GM21381 (cell line): ENCODE measurements at regions not wholly inside any gene's neighbourhood (a gene's known extent, or its start where the extent isn't known, plus 50 kb on each side); places are given as distances from the start of the nearest gene placed in this dataset.

ENCODE experiments used
- ATAC-seq: cut with Tn5 transposase; IDR thresholded peaks from one replicate; pipeline ENCODE4 v1.9.1; 2021; ENCODE audit warnings: mild to moderate bottlenecking, moderate library complexity; ENCODE audit not compliant: unreplicated experiment

DNA sequence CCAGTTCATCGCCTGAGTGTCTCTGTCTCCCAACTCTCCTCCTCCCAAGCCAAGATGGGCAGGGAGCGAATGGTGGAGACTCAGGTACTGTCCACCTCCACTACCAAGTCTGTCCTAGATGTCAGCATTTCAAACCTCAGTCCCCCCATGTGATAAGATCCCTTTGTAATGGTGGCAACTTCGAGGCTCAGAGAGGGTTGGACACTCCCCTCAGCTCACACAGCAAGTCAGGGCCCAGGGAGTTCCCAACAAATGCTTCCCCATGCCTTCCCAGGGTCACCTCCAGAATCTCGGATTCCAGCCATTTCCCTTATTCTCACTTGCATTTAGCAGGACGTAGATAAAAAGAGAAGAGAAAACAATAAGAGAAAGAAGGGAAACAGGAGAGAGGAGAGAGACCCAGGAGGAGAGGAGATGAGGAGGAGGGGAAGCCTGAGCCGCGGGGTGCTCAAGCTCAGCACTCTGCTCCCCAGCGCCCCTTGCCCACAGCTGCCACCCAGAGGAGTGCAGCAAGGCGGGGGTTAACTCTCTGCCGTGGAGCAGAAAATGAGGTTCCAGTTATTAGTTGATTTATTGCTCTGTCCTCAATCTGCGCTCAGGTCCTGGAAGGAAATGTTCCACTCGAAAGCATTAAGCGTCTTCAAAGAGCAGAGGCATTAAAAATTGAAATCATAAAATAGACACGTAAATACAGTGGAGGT, 84.1 kb upstream of the LINGO1 start:
- no peak for ATAC-seq

GRCh38 chr15:77715860-77716259, 83.1 kb upstream of the LINGO1 start:
- no peak for ATAC-seq

DNA sequence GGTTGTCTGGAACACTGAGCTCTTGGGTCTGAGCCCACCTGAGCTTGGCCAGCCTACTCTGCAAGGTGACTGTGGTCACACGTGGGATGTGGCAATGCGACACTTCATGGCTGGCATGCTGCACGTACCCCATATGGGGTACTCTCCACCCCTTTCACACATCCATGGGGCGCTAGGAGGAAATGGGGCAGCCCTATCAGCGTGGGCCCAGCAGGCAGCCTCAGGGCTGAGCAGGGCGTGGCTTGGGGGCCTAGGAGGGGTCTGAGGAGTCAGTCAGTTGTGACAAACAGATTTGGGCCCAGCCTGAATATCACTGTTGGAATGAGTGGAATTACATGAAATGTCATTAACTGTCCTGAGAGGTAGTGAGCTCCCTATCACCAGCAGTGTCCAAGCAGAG, 82.3 kb upstream of the LINGO1 start:
- no peak for ATAC-seq

- ATAC-seq: no peak
Measured at GRCh38 chr15:77714555-77714954, 81.8 kb upstream of the LINGO1 start.

GRCh38 chr15:77714023-77714422, 81.3 kb upstream of the LINGO1 start:
- no peak for ATAC-seq

- ATAC-seq: no peak
Measured at GRCh38 chr15:77713281-77713680, 80.6 kb upstream of the LINGO1 start.

DNA sequence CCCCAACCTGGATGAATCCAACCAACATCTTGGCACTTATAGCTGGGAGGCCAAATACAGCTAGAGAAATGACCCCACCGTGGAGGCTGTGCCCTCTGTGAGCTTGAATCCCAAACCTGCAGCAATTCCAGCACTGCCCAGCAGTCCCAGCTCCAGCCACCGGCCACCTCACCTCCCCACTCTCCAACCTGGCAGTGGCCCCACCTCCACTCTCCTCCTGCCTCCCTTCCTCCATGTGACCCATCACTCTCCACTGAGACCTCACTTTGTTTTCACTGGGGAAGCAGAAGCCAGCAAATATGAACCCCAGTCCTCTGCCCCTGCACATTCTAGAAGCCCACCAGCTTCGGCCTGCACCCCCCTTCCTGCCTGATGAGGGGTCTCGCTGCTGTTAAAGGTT, 79.7 kb upstream of the LINGO1 start:
- ATAC-seq: no peak

DNA sequence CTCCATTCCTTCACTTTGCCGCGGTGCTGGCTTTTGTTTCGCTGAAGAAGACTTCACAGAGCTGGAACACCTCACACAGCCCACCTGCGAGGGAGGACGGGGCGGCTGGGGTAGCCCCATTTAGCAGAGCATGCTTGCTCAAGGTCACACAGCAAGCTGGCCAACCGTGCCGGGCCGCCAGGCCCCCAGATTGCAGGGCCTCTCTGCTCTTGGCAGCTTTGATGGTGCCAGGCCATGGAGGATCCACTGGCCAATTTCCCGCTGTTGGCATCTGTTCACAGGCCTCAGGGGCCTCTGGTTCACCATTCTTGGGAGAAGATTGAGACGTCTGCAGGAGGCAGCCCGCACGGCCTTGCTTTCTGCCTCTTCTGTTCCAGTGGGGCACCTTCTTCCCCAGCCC, 77.9 kb upstream of the LINGO1 start:
- no peak for ATAC-seq

GRCh38 chr15:77710206-77710605, 77.5 kb upstream of the LINGO1 start:
- ATAC-seq: no peak

DNA sequence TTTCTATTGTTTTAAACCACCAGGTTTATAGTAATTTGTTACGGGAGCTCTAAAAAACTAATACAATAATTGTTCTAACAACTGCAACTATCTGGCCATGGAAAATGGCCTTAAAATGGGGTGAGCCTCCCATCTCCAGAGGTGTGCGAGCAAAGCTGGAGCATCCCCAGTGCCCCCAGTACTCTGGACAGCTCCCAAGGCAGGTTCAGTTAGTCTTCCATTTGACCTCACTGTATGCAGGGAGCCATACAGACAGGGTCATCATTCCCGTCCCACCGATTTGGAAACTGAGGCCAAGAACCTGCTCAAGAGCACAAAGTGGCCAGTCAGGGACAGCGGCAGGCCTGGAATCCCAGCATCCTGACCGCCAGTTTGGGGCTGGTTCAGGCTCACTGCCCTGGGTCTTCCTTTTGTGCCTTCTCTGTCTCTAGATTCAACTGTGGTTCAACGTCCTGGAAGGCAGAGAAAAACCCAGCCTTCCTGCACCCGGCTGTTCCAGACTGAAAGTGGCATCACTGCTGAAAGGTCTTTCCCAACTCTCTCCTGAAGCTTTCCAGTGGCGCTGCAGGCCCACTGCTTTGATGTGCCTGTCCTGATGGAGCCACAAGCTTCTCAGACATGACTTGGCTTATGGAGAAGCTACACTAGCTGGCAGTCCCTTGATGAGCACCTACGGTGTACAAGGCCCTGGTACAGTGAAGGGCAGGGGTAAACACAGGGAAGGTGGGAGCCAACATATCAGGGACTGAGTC, 76.6 kb upstream of the LINGO1 start:
- no peak for ATAC-seq

DNA sequence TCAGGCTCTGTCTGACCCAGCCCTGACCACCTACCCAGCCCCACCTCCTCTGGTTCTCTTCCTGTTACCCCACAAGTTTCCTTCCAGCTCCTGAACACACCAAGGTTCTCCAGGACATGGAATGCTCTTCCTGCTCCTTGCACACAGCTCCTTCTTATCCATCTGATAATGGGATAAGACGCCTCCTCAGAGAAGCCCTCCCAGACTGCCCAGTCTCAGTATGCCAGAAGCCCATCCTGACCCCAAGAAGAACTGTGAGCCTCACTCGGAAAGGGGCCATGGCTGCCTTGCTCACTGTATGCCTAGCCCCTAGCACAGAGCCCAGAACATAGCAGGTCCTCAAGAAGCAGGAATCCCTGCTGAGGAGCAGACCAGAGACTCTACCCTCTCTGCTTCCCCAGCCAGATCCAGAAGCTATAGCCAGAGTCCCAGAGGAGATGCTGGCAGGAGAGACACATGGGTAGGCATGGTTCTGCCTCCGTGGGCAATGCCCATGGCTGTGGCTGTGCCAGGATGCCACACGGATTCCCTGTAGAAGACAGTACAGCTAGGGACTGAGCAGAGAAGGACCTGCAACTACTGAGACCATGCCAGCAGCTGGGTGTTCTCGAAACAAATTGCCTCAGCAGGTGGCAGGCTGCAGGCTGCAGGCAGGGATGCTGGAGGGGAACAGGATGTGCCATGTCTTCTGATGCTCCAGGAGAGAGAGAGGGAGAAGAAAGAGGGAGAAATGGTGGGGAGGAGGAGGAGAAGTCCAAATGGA, 74.0 kb upstream of the LINGO1 start:
- no peak for ATAC-seq

DNA sequence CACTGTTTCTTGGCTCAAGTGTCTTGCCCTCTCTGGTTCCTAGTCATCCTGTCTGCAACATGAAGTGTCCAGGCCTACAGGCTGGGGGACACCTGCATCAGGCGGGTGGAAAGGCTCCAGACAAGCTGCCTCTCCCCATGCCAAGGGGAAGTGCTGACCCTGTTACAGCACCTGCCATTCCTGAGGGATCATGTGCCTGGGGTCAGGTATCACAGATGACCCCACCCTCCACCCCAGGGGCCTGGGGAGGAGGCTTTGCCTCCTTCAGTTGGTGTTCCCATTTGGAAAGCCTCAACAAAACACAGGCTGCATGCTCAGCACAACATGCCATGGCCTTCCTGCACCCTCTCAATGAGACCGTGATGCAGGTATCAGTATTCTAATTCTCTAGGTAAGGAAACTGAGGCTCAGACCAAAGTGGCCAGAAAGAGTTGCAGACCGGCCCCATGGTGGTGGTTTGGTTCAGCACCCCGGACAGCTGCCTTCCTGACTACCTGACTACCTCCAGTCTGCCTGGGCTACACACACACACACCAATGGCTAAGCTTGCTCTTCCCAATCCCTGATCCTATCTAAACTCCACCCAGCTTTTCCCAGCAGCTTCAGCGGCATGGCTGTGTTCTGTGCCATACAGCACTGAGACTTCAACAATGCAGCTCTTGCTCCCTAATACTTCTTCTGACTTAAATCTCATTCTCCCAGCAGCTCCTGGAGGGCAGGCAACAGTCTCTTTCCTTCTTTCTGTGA, 69.7 kb upstream of the LINGO1 start:
- ATAC-seq: no peak

DNA sequence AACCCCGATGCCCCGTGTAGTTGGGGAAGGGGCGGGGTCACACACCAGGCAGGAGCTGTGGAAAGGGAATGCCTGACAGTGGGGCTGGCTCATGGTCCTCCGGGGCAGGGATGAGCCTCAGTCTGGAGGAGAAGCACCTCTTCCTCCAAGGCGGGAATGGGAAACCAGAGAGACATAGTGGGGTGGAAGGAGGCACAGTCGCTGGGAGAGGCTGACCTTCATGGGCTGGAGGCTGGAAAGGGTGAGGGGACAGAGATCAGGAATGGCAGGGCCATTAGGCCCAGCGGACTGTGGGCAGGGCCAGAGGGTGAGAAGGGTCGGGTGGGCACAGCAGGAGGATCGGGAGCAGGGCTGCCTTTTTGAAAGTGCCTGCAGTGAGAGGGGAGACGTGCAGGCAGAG, 65.8 kb upstream of the LINGO1 start:
- no peak for ATAC-seq

DNA sequence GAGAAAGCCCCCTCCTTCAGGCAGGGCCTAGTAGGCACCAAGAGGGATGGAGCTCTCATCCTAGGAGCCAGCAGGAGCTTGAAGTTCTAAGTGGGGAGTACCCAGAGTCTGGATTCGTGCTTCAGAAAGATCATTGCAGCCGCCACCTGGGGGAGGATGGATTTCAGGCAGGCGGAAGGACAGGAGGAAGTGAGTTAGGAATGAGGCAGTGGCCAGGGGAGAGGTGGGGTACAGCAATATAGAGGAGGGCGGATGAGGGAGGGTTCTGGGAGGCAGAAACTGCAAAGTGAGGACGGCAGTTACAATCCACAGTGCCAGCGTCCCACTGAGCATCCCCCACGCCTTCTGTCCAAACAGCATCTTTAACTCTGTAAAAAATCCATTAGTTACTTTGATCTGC, 65.2 kb upstream of the LINGO1 start:
- no peak for ATAC-seq

DNA sequence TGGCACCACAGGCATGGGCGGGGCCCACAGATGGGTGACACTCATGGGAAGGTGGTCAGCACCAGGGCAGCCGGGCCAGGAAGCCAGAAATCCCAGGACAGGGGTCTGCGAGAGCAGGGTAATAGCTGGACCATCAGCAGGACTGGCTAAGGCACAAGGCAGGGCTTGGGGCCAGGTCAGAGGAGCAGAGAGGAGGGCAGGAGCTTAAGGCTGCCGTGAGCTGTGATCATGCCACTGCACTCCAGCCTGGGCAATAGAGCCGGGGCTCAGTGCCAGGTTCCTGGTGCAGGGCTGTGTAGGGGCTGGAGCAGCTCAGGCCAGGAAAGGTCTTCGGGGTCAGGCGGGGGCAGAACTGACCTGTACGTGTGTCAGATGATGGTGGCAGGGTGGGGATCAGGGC, 64.2 kb upstream of the LINGO1 start:
- no peak for ATAC-seq

DNA sequence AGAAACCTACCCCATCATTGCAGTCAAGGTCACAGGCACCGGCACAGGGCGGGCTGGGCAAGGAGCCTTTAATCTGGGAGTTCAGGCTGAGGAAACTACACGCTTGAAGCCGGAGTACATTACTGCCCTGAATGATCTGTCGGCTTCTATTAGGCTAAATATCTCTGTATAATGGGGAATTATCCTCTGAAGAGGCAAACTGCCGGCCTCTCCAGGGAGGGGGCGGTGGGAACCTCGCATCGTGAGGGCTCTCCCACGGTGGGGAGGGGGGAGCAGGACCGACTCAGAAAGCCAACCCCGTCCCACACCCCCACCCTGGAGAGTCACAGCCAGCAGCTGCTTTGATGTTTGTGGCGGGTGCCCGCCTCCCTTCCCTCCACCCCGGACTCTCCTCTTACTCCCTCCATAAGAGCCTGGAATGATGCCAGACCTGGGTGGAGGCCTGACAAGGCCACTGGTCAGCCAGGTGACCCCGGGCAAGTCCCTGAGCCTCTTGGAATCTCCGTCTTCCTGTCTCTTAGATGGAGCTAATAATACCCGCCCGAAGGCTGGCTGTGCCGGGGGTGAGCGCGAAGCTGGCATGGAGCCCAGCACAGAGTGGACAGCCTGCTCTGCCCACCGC, 63.4 kb upstream of the LINGO1 start:
- no peak for ATAC-seq

- ATAC-seq: no peak
Measured at GRCh38 chr15:77695548-77695947, 62.8 kb upstream of the LINGO1 start.

GRCh38 chr15:77693576-77693975, 60.9 kb upstream of the LINGO1 start:
- ATAC-seq: no peak

- ATAC-seq: no peak
Measured at GRCh38 chr15:77692614-77693013, 59.9 kb upstream of the LINGO1 start.

DNA sequence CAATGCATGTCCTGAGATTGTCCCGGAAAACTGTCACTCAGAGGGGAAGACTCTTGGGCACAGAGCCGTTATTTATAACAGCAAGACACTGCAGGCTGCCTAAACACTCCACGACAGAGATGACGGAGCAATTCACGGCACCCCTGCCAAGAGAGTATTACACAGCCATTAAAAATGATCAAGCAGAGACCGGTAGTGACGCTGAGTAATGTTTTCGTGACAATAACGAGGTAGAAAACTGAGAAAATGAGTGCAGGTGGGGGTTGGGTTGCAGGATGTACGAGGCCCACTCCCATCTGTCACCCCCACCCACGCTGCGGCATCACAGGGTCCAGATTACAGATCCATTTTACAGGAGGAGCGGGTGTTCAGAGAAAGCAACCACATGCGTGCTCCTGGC, 58.9 kb upstream of the LINGO1 start:
- ATAC-seq: no peak

GRCh38 chr15:77689821-77690220, 57.1 kb upstream of the LINGO1 start:
- ATAC-seq: no peak
